Stimulated activated CD8-positive, alpha-beta memory T cell treated with anti-CD3 and anti-CD28 coated beads, Interleukin-2, amount 100 ng/mL, for 1 hour (primary cell): ENCODE measurements at regions not wholly inside any gene's neighbourhood (a gene's known extent, or its start where the extent isn't known, plus 50 kb on each side); places are given as distances from the start of the nearest gene placed in this dataset.

Experiments
- DNase-seq, 2 donors: peaks; one replicate each; pipeline ENCODE4 v3.0.0-alpha.2; 2020; ENCODE audit warnings: low read depth in 2 of 2

GRCh38 chr16:86436466-86437185 lies 73.7 kb upstream of the FOXF1 start:
- no peak for DNase-seq

GRCh38 chr16:86437348-86437747 lies 73.0 kb upstream of the FOXF1 start:
- no peak for DNase-seq

GRCh38 chr16:86442703-86443102 lies 67.6 kb upstream of the FOXF1 start:
- DNase-seq = no peak

- no peak for DNase-seq
These were observed 66.7 kb upstream of the FOXF1 start for GRCh38 chr16:86443508-86444147.

GRCh38 chr16:86444261-86444660 lies 66.1 kb upstream of the FOXF1 start:
- DNase-seq = no peak

- DNase-seq = no peak
These were observed 65.7 kb upstream of the FOXF1 start for GRCh38 chr16:86444661-86445060.

- no peak for DNase-seq
These were observed 64.0 kb upstream of the FOXF1 start for GRCh38 chr16:86446279-86446678.

- no peak for DNase-seq
These were observed 63.1 kb upstream of the FOXF1 start for GRCh38 chr16:86447228-86447627.

GRCh38 chr16:86448306-86448890 lies 61.9 kb upstream of the FOXF1 start:
- DNase-seq = no peak

GRCh38 chr16:86449446-86450095 lies 60.8 kb upstream of the FOXF1 start:
- DNase-seq = no peak

- no peak for DNase-seq
These were observed 59.6 kb upstream of the FOXF1 start for GRCh38 chr16:86450691-86451090.

- DNase-seq = no peak
These were observed 57.9 kb upstream of the FOXF1 start for GRCh38 chr16:86452451-86452850.

GRCh38 chr16:86455116-86455515 lies 55.2 kb upstream of the FOXF1 start:
- no peak for DNase-seq

- no peak for DNase-seq
These were observed 54.7 kb upstream of the FOXF1 start for GRCh38 chr16:86455640-86456039.

GRCh38 chr16:86457501-86458148 lies 52.7 kb upstream of the FOXF1 start:
- no peak for DNase-seq

GRCh38 chr16:86458149-86458777 lies 52.1 kb upstream of the FOXF1 start:
- no peak for DNase-seq

GRCh38 chr16:86459266-86459665 lies 51.1 kb upstream of the FOXF1 start:
- no peak for DNase-seq
